ENCODE measurements at regions not wholly inside any gene's neighbourhood (a gene's known extent, or its start where the extent isn't known, plus 50 kb on each side); places are given as distances from the start of the nearest gene placed in this dataset.

- TF ChIP-seq ESRRG (CRISPR knock-in tag; IDR thresholded peaks at IDR 0.05) (no peak), PATZ1 (CRISPR knock-in tag; IDR thresholded peaks at IDR 0.05; ENCODE audit: borderline replicate concordance) (no peak), ZNF70 (CRISPR knock-in tag; IDR thresholded peaks at IDR 0.05) (no peak), BACH2 (CRISPR knock-in tag; IDR thresholded peaks at IDR 0.05; ENCODE audit: borderline replicate concordance) (no peak), ZFP30 (CRISPR knock-in tag; IDR thresholded peaks at IDR 0.05) (no peak), ZNF8 (CRISPR knock-in tag; IDR thresholded peaks at IDR 0.05) (no peak), ZFP3 (CRISPR knock-in tag; IDR thresholded peaks at IDR 0.05) (no peak), ISL1 (CRISPR knock-in tag; IDR thresholded peaks at IDR 0.05) (no peak)
Observed at GRCh38 chr1:189510827-189511226, 966.8 kb downstream of the BRINP3 start.

All from SK-N-SH treated with all-trans-retinoic acid at 6 μM for 48 hours (cell line).